ENCODE measurements at regions not wholly inside any gene's neighbourhood (a gene's known extent, or its start where the extent isn't known, plus 50 kb on each side); places are given as distances from the start of the nearest gene placed in this dataset.

DNA sequence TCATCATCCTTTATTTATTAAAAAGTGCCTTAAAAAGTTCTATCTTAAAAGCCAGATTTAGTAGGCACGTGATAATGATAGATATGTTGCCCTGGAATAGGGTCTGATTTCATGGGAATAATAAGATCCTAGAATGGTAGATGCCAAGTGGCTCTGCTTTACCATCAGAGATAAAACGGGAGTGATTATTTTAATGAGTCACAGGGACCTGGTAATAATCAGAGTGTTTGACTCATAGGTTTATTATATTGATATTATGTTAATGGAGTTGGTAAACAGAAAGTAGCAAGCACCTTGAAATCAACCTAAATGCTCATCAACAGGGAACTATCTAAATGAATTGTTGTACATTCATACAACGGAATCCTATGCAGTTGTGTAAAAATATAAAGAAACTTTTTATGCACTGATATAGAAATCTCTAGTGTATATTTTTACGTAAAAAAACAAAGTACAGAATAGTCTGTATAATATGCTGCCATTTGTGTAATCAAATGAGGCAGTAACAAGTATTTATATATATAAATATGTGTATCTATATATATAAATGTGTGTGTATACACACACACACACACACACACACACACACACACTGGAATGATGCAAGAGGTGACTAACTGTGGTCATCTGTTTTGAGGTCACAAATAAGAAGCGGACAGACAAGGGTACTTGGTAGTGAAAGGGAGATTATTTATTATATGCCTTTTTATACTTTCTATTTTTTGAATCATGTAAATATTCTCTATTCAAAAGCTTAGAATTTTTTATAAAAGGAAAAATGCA lies 78.6 kb upstream of the DYNC1I1 start:
- TF ChIP-seq, protein P1, sequence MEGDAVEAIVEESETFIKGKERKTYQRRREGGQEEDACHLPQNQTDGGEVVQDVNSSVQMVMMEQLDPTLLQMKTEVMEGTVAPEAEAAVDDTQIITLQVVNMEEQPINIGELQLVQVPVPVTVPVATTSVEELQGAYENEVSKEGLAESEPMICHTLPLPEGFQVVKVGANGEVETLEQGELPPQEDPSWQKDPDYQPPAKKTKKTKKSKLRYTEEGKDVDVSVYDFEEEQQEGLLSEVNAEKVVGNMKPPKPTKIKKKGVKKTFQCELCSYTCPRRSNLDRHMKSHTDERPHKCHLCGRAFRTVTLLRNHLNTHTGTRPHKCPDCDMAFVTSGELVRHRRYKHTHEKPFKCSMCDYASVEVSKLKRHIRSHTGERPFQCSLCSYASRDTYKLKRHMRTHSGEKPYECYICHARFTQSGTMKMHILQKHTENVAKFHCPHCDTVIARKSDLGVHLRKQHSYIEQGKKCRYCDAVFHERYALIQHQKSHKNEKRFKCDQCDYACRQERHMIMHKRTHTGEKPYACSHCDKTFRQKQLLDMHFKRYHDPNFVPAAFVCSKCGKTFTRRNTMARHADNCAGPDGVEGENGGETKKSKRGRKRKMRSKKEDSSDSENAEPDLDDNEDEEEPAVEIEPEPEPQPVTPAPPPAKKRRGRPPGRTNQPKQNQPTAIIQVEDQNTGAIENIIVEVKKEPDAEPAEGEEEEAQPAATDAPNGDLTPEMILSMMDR (conservative IDR thresholded peaks at IDR 0.05; ENCODE audit: low read length), result no peak
- TF ChIP-seq EZH2phosphoT487 (IDR thresholded peaks at IDR 0.05; ENCODE audit: borderline replicate concordance, low read depth, low read length), result no peak

All from OCI-LY7 (cell line).